ENCODE measurements at regions not wholly inside any gene's neighbourhood (a gene's known extent, or its start where the extent isn't known, plus 50 kb on each side); places are given as distances from the start of the nearest gene placed in this dataset.

DNA sequence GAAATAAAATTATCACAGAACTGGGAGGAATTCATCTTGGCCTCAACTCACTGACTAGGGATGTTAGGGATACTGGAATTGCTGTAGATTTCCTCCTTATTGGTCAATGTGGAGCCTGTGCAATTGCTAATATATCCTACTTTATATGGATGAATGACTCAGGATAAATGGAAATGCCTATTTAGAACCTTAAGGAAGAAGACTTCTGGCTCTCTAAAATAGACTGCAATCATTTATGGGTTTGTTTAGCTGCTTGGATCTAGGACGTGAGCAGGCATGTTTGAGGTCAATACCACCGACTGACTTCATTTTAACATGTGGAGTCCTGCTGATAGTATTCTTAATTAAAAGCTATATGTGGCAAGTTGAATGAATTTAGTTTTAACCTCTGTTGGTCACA lies 1040.1 kb upstream of the LRRN3 start:
- no peaks in the 10 kb centered on the region for H3K79me2 ChIP-seq (ENCODE audit: insufficient read depth, low read length)
- TF ChIP-seq, protein P1, sequence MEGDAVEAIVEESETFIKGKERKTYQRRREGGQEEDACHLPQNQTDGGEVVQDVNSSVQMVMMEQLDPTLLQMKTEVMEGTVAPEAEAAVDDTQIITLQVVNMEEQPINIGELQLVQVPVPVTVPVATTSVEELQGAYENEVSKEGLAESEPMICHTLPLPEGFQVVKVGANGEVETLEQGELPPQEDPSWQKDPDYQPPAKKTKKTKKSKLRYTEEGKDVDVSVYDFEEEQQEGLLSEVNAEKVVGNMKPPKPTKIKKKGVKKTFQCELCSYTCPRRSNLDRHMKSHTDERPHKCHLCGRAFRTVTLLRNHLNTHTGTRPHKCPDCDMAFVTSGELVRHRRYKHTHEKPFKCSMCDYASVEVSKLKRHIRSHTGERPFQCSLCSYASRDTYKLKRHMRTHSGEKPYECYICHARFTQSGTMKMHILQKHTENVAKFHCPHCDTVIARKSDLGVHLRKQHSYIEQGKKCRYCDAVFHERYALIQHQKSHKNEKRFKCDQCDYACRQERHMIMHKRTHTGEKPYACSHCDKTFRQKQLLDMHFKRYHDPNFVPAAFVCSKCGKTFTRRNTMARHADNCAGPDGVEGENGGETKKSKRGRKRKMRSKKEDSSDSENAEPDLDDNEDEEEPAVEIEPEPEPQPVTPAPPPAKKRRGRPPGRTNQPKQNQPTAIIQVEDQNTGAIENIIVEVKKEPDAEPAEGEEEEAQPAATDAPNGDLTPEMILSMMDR (IDR thresholded peaks at IDR 0.05), result no peak
- peaks cover 0 to 4% (median 0%) of the 10 kb centered on the region in 7 donors for H3K9me3 Mint-ChIP-seq
- H3K36me3 Mint-ChIP-seq, result no peaks in the 10 kb centered on the region
- no peak overlapping the region for H3K27ac Mint-ChIP-seq
- no peak overlapping the region for H3K9ac ChIP-seq (ENCODE audit: insufficient read depth, low read length, poor library complexity, severe bottlenecking)
- DNase-seq, result no peak
- H3K27me3 Mint-ChIP-seq (ENCODE audit: low read depth in 3 of 3), result peaks cover 0 to 2% (median 0%) of the 10 kb centered on the region in 3 donors
- no CpG with 5 or more reads among the region's 2 CpGs for WGBS (ENCODE audit: insufficient coverage)
- no peaks in the 10 kb centered on the region for H3K4me1 Mint-ChIP-seq
- no peak overlapping the region for H3K27ac ChIP-seq (ENCODE audit: low read depth in 1 of 2, low read length in 2 of 2)
- H4K20me1 ChIP-seq (ENCODE audit: insufficient read depth, low read length), result no peaks in the 10 kb centered on the region
- H3K4me2 ChIP-seq (replicated peaks; ENCODE audit: extremely low read depth, low read length, poor library complexity, severe bottlenecking), result no peak overlapping the region
- no peaks in the 10 kb centered on the region for H3K4me1 ChIP-seq (ENCODE audit: control insufficient read depth in 1 of 2, insufficient read depth in 2 of 2, low read length in 2 of 2)
- no peaks in the 10 kb centered on the region for H3K27me3 ChIP-seq (ENCODE audit: control insufficient read depth in 2 of 2, insufficient read depth in 2 of 2, low read length in 2 of 2)
- no peak overlapping the region for H3K4me3 ChIP-seq (replicated peaks in 1 of 3; ENCODE audit: low read depth in 2 of 3, low read length in 3 of 3)
- H3K9me3 ChIP-seq (replicated peaks in 1 of 2; ENCODE audit: control insufficient read depth in 1 of 2, insufficient read depth in 1 of 2, low read length in 2 of 2), result peaks cover 0 to 5% of the 10 kb centered on the region in 2 donors
- H3K4me3 Mint-ChIP-seq, result no peak overlapping the region
- H3K36me3 ChIP-seq (replicated peaks in 1 of 2; ENCODE audit: control insufficient read depth in 1 of 2, insufficient read depth in 2 of 2, low read length in 2 of 2), result no peaks in the 10 kb centered on the region
- intact Hi-C loops (cut with micrococcal nuclease), result no loop called here
- no peak overlapping the region for H2AFZ ChIP-seq (ENCODE audit: insufficient read depth, low read depth, low read length, poor library complexity, severe bottlenecking)

- Mint-ChIP-seq H3K36me3 (no peaks in the 10 kb centered on the region), H3K4me3 (no peak overlapping the region), H3K27ac (no peak overlapping the region), H3K27me3 (ENCODE audit: low read depth in 3 of 3) (peaks cover 0 to 2% (median 0%) of the 10 kb centered on the region in 3 donors), H3K4me1 (no peaks in the 10 kb centered on the region), H3K9me3 (peaks cover 0 to 7% (median 3%) of the 10 kb centered on the region in 7 donors)
- no peak overlapping the region for H2AFZ ChIP-seq (ENCODE audit: insufficient read depth, low read depth, low read length, poor library complexity, severe bottlenecking)
- intact Hi-C loops (cut with micrococcal nuclease), result no loop called here
- no peak overlapping the region for H3K9ac ChIP-seq (ENCODE audit: insufficient read depth, low read length, poor library complexity, severe bottlenecking)
- no peak for DNase-seq
- H3K4me1 ChIP-seq (ENCODE audit: control insufficient read depth in 1 of 2, insufficient read depth in 2 of 2, low read length in 2 of 2), result no peaks in the 10 kb centered on the region
- no peaks in the 10 kb centered on the region for H3K27me3 ChIP-seq (ENCODE audit: control insufficient read depth in 2 of 2, insufficient read depth in 2 of 2, low read length in 2 of 2)
- no peaks in the 10 kb centered on the region for H3K36me3 ChIP-seq (replicated peaks in 1 of 2; ENCODE audit: control insufficient read depth in 1 of 2, insufficient read depth in 2 of 2, low read length in 2 of 2)
- H3K4me3 ChIP-seq (replicated peaks in 1 of 3; ENCODE audit: low read depth in 2 of 3, low read length in 3 of 3), result no peak overlapping the region
- no peak overlapping the region for H3K27ac ChIP-seq (ENCODE audit: low read depth in 1 of 2, low read length in 2 of 2)
- no peaks in the 10 kb centered on the region for H3K79me2 ChIP-seq (ENCODE audit: insufficient read depth, low read length)
- TF ChIP-seq, protein P1 (IDR thresholded peaks at IDR 0.05), result no peak
- H3K4me2 ChIP-seq (replicated peaks; ENCODE audit: extremely low read depth, low read length, poor library complexity, severe bottlenecking), result no peak overlapping the region
- WGBS (ENCODE audit: insufficient coverage), result 80% methylated on average over 1 of the region's 2 CpGs
- H3K9me3 ChIP-seq (replicated peaks in 1 of 2; ENCODE audit: control insufficient read depth in 1 of 2, insufficient read depth in 1 of 2, low read length in 2 of 2), result peaks cover 0 to 5% of the 10 kb centered on the region in 2 donors
- H4K20me1 ChIP-seq (ENCODE audit: insufficient read depth, low read length), result no peaks in the 10 kb centered on the region
These were observed 1039.6 kb upstream of the LRRN3 start for GRCh38 chr7:110051372-110051771.
